Liver (tissue), 3 donors: ENCODE measurements at regions not wholly inside any gene's neighbourhood (a gene's known extent, or its start where the extent isn't known, plus 50 kb on each side); places are given as distances from the start of the nearest gene placed in this dataset.

Experiments used
- ATF3 ChIP-seq: IDR thresholded peaks from 2 replicates; pipeline ENCODE4 v1.6.1; 2016; ENCODE audit warnings: antibody characterized with exemption
- CTCF ChIP-seq: fragments of 150-350 bp; IDR thresholded peaks from 2 replicates; pipeline ENCODE4 v1.5.1; 2017; ENCODE audit warnings: improper control_type of control experiment, low read depth, low read length; ENCODE audit not compliant: missing input control
- EGR1 ChIP-seq, 2 donors: IDR thresholded peaks; 2 replicates each; pipeline ENCODE4 v1.6.1; 2016 to 2018; ENCODE audit warnings: antibody characterized with exemption in 2 of 2, low read depth in 2 of 2
- HNF4G ChIP-seq: IDR thresholded peaks from 2 replicates; pipeline ENCODE4 v1.6.1; 2016; ENCODE audit warnings: antibody characterized with exemption
- MAX ChIP-seq: IDR thresholded peaks from 2 replicates; pipeline ENCODE4 v1.6.1; 2016; ENCODE audit warnings: antibody characterized with exemption
- NR2F2 ChIP-seq: IDR thresholded peaks from 2 replicates; pipeline ENCODE4 v1.6.1; 2016; ENCODE audit warnings: antibody characterized with exemption
- RXRA ChIP-seq, 2 donors: IDR thresholded peaks; 2 replicates each; pipeline ENCODE4 v1.6.1; 2017 to 2018; ENCODE audit warnings: antibody characterized with exemption in 2 of 2, mild to moderate bottlenecking in 1 of 2
- SP1 ChIP-seq: IDR thresholded peaks from 2 replicates; pipeline ENCODE4 v1.6.1; 2018; ENCODE audit warnings: antibody characterized with exemption, mild to moderate bottlenecking
- TAF1 ChIP-seq: conservative IDR thresholded peaks from 2 replicates; pipeline ENCODE4 v1.6.1; 2016; ENCODE audit warnings: antibody characterized with exemption, mild to moderate bottlenecking
- YY1 ChIP-seq: IDR thresholded peaks from 2 replicates; pipeline ENCODE4 v1.6.1; 2016; ENCODE audit warnings: antibody characterized with exemption, mild to moderate bottlenecking
- TF ChIP-seq, protein P1 (sequence below): IDR thresholded peaks from 2 replicates; pipeline ENCODE4 v1.6.1; 2016; ENCODE audit warnings: antibody characterized with exemption
- TF ChIP-seq, protein P2 (sequence below): IDR thresholded peaks from 2 replicates; pipeline ENCODE4 v1.6.1; 2016; ENCODE audit warnings: antibody characterized with exemption, mild to moderate bottlenecking
- donor health status: healthy.
- donor health status: healthy.

- TF ChIP-seq HNF4G (no peak), EGR1 (IDR thresholded peaks at IDR 0.05; ENCODE audit: low read depth in 2 of 2) (no peak), CTCF (no peak), ATF3 (no peak), RXRA (IDR thresholded peaks at IDR 0.05) (no peak), YY1 (no peak), NR2F2 (no peak), SP1 (no peak), TAF1 (no peak), MAX (no peak)
- TF ChIP-seq, protein P1, sequence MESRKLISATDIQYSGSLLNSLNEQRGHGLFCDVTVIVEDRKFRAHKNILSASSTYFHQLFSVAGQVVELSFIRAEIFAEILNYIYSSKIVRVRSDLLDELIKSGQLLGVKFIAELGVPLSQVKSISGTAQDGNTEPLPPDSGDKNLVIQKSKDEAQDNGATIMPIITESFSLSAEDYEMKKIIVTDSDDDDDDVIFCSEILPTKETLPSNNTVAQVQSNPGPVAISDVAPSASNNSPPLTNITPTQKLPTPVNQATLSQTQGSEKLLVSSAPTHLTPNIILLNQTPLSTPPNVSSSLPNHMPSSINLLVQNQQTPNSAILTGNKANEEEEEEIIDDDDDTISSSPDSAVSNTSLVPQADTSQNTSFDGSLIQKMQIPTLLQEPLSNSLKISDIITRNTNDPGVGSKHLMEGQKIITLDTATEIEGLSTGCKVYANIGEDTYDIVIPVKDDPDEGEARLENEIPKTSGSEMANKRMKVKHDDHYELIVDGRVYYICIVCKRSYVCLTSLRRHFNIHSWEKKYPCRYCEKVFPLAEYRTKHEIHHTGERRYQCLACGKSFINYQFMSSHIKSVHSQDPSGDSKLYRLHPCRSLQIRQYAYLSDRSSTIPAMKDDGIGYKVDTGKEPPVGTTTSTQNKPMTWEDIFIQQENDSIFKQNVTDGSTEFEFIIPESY: no peak
- TF ChIP-seq, protein P2, sequence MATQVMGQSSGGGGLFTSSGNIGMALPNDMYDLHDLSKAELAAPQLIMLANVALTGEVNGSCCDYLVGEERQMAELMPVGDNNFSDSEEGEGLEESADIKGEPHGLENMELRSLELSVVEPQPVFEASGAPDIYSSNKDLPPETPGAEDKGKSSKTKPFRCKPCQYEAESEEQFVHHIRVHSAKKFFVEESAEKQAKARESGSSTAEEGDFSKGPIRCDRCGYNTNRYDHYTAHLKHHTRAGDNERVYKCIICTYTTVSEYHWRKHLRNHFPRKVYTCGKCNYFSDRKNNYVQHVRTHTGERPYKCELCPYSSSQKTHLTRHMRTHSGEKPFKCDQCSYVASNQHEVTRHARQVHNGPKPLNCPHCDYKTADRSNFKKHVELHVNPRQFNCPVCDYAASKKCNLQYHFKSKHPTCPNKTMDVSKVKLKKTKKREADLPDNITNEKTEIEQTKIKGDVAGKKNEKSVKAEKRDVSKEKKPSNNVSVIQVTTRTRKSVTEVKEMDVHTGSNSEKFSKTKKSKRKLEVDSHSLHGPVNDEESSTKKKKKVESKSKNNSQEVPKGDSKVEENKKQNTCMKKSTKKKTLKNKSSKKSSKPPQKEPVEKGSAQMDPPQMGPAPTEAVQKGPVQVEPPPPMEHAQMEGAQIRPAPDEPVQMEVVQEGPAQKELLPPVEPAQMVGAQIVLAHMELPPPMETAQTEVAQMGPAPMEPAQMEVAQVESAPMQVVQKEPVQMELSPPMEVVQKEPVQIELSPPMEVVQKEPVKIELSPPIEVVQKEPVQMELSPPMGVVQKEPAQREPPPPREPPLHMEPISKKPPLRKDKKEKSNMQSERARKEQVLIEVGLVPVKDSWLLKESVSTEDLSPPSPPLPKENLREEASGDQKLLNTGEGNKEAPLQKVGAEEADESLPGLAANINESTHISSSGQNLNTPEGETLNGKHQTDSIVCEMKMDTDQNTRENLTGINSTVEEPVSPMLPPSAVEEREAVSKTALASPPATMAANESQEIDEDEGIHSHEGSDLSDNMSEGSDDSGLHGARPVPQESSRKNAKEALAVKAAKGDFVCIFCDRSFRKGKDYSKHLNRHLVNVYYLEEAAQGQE: no peak
These were observed 94.4 kb downstream of the TMEM215 start for GRCh38 chr9:32877639-32878217.
